ENCODE measurements at regions not wholly inside any gene's neighbourhood (a gene's known extent, or its start where the extent isn't known, plus 50 kb on each side); places are given as distances from the start of the nearest gene placed in this dataset.

DNA sequence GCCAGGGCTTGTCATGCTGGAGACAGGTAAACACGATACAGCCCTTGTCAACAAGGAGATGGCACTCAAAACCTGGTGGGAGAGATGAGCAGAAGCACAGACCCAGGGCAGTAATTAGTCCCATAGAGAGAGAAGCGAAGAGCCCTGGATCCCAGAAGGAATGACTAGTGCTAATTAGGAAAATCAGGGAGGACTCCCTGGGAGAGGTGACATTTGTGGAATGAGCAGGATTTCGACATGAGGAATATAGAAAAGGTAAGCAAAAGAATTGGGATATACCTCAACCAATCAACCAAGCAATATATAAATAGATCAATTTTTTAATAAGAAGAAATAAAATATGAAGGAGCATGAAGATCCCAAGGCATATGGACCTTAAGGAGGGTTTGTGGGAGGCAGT, 98.5 kb upstream of the GJB5 start:
- TF ChIP-seq OSR1 (CRISPR knock-in tag; IDR thresholded peaks at IDR 0.05) = no peak
- TF ChIP-seq, protein P1, sequence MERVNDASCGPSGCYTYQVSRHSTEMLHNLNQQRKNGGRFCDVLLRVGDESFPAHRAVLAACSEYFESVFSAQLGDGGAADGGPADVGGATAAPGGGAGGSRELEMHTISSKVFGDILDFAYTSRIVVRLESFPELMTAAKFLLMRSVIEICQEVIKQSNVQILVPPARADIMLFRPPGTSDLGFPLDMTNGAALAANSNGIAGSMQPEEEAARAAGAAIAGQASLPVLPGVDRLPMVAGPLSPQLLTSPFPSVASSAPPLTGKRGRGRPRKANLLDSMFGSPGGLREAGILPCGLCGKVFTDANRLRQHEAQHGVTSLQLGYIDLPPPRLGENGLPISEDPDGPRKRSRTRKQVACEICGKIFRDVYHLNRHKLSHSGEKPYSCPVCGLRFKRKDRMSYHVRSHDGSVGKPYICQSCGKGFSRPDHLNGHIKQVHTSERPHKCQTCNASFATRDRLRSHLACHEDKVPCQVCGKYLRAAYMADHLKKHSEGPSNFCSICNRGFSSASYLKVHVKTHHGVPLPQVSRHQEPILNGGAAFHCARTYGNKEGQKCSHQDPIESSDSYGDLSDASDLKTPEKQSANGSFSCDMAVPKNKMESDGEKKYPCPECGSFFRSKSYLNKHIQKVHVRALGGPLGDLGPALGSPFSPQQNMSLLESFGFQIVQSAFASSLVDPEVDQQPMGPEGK (CRISPR knock-in tag; IDR thresholded peaks at IDR 0.05; ENCODE audit: borderline replicate concordance) = no peak
- no peak for TF ChIP-seq ZFP3 (CRISPR knock-in tag; IDR thresholded peaks at IDR 0.05)
- TF ChIP-seq RARB (CRISPR knock-in tag; IDR thresholded peaks at IDR 0.05) = no peak
- TF ChIP-seq ZFP30 (CRISPR knock-in tag; IDR thresholded peaks at IDR 0.05) = no peak
- TF ChIP-seq GLIS3 (CRISPR knock-in tag; IDR thresholded peaks at IDR 0.05) = no peak
- no peak for TF ChIP-seq ISL1 (CRISPR knock-in tag; IDR thresholded peaks at IDR 0.05)
- no peak for TF ChIP-seq ZC3H10 (CRISPR knock-in tag; IDR thresholded peaks at IDR 0.05)
- no peak for TF ChIP-seq ZNF8 (CRISPR knock-in tag; IDR thresholded peaks at IDR 0.05)
- no peak for TF ChIP-seq SNAI2 (CRISPR knock-in tag; IDR thresholded peaks at IDR 0.05)
- TF ChIP-seq, protein P2, sequence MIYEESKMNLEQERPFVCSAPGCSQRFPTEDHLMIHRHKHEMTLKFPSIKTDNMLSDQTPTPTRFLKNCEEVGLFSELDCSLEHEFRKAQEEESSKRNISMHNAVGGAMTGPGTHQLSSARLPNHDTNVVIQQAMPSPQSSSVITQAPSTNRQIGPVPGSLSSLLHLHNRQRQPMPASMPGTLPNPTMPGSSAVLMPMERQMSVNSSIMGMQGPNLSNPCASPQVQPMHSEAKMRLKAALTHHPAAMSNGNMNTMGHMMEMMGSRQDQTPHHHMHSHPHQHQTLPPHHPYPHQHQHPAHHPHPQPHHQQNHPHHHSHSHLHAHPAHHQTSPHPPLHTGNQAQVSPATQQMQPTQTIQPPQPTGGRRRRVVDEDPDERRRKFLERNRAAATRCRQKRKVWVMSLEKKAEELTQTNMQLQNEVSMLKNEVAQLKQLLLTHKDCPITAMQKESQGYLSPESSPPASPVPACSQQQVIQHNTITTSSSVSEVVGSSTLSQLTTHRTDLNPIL (CRISPR knock-in tag; IDR thresholded peaks at IDR 0.05; ENCODE audit: low read depth) = no peak
